ENCODE measurements at regions not wholly inside any gene's neighbourhood (a gene's known extent, or its start where the extent isn't known, plus 50 kb on each side); places are given as distances from the start of the nearest gene placed in this dataset.

DNA sequence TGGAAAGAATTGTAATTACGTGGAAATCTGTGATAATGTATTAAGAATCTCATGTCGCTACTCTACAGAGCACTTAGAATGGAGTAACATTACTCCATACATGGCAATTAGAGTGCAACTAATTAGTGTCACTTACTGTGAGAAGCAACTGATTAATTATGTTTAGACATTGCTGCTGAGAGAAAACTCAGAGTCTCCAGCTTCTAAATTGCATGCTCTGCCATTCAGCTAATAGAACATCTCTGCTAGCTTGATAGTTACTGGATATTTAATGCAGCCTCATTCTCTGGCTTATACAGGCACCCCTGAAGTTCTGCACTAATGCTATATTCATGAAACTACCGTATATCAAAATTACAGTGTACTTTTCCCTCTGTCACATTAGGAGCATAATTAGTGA, 338.4 kb downstream of the ADAMTS20 start:
- Histone ChIP-seq H3K27me3 (ENCODE audit: control insufficient read depth, extremely low read depth, insufficient read depth, low read length) (no peaks in the 10 kb centered on the region), H3K9me1 (ENCODE audit: control insufficient read depth, extremely low read depth, insufficient read depth, low read length) (no peaks in the 10 kb centered on the region), H3K4me3 (ENCODE audit: control insufficient read depth in 2 of 3, extremely low read depth in 1 of 3, insufficient read depth in 2 of 3, low read depth in 1 of 3, low read length in 3 of 3) (no peak overlapping the region), H2AFZ (ENCODE audit: control insufficient read depth, low read length) (no peak overlapping the region), H3K36me3 (ENCODE audit: control insufficient read depth in 2 of 2, extremely low read depth in 1 of 2, insufficient read depth in 2 of 2, low read length in 2 of 2) (no peaks in the 10 kb centered on the region), H3K9me3 (ENCODE audit: control insufficient read depth, low read depth, low read length) (no peaks in the 10 kb centered on the region), H3K4me2 (ENCODE audit: control insufficient read depth, extremely low read depth, insufficient read depth, low read depth, low read length) (no peak overlapping the region), H3K4me1 (ENCODE audit: control insufficient read depth, extremely low read depth, insufficient read depth, low read length) (no peaks in the 10 kb centered on the region), H4K20me1 (ENCODE audit: control insufficient read depth, extremely low read depth, insufficient read depth, low read length) (no peaks in the 10 kb centered on the region), H3K79me2 (ENCODE audit: control insufficient read depth, insufficient read depth, low read length) (no peaks in the 10 kb centered on the region), H3K9ac (ENCODE audit: control insufficient read depth, extremely low read depth, insufficient read depth, low read length) (no peak overlapping the region), H3K27ac (ENCODE audit: control insufficient read depth, insufficient read depth, low read length) (no peak overlapping the region)
- TF ChIP-seq EZH2 (IDR thresholded peaks at IDR 0.05; ENCODE audit: low read length), result no peak
- TF ChIP-seq, protein P1, sequence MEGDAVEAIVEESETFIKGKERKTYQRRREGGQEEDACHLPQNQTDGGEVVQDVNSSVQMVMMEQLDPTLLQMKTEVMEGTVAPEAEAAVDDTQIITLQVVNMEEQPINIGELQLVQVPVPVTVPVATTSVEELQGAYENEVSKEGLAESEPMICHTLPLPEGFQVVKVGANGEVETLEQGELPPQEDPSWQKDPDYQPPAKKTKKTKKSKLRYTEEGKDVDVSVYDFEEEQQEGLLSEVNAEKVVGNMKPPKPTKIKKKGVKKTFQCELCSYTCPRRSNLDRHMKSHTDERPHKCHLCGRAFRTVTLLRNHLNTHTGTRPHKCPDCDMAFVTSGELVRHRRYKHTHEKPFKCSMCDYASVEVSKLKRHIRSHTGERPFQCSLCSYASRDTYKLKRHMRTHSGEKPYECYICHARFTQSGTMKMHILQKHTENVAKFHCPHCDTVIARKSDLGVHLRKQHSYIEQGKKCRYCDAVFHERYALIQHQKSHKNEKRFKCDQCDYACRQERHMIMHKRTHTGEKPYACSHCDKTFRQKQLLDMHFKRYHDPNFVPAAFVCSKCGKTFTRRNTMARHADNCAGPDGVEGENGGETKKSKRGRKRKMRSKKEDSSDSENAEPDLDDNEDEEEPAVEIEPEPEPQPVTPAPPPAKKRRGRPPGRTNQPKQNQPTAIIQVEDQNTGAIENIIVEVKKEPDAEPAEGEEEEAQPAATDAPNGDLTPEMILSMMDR (optimal IDR thresholded peaks at IDR 0.05 in 1 of 3, IDR thresholded peaks at IDR 0.05 in 1 of 3, conservative IDR thresholded peaks at IDR 0.05 in 1 of 3; ENCODE audit: extremely low read depth in 1 of 3, insufficient read depth in 2 of 3, low read length in 3 of 3), result no peak
- dilution Hi-C loops (cut with MboI; ENCODE audit: extremely low pct_ligation_motif_present, low sequenced_read_pairs), result no loop called here
- DNase-seq (ENCODE audit: low read depth, low spot score), result no peak
- no peak for FAIRE-seq

DNA sequence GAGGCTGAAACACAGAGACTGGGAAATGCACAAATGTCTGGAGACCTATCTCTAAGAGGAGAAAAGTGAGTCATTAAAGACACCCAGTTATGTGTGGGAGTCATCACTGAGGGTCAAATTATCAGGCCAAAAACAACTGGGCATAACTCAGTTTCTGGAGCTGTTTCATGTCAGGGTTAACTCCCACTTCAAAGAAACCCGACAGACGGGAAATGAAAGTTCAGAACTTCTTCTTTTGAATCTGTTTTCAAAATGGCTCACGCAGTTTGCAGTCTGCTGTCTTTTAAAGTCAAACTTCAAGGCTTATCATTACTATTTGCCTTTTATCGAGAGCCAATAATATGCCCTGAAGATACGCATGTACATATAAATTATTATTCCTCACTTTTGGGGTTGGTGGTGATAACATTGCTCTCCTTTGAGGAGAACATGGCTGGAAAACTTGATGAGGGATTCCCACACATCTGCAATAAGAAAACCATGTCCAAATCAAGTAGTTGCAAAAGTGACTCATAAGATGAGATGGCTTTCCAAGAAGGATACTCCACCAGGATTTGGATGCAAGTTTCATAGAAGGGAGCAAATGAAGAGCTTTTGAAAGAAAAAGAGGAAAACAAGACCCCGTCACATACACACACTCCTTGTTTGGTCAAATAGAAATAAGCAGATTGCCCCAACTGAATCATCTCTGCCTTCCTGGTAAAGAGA, 341.4 kb downstream of the ADAMTS20 start:
- Histone ChIP-seq H3K27me3 (ENCODE audit: control insufficient read depth, extremely low read depth, insufficient read depth, low read length) (no peaks in the 10 kb centered on the region), H3K9me1 (ENCODE audit: control insufficient read depth, extremely low read depth, insufficient read depth, low read length) (no peaks in the 10 kb centered on the region), H4K20me1 (ENCODE audit: control insufficient read depth, extremely low read depth, insufficient read depth, low read length) (no peaks in the 10 kb centered on the region), H3K79me2 (ENCODE audit: control insufficient read depth, insufficient read depth, low read length) (no peaks in the 10 kb centered on the region), H2AFZ (ENCODE audit: control insufficient read depth, low read length) (no peak overlapping the region), H3K4me1 (ENCODE audit: control insufficient read depth, extremely low read depth, insufficient read depth, low read length) (peaks cover 6% of the 10 kb centered on the region), H3K9ac (ENCODE audit: control insufficient read depth, extremely low read depth, insufficient read depth, low read length) (no peak overlapping the region), H3K36me3 (ENCODE audit: control insufficient read depth in 2 of 2, extremely low read depth in 1 of 2, insufficient read depth in 2 of 2, low read length in 2 of 2) (no peaks in the 10 kb centered on the region), H3K9me3 (ENCODE audit: control insufficient read depth, low read depth, low read length) (no peaks in the 10 kb centered on the region), H3K27ac (ENCODE audit: control insufficient read depth, insufficient read depth, low read length) (no peak overlapping the region), H3K4me2 (ENCODE audit: control insufficient read depth, extremely low read depth, insufficient read depth, low read depth, low read length) (no peak overlapping the region), H3K4me3 (ENCODE audit: control insufficient read depth in 2 of 3, extremely low read depth in 1 of 3, insufficient read depth in 2 of 3, low read depth in 1 of 3, low read length in 3 of 3) (no peak overlapping the region)
- dilution Hi-C loops (cut with MboI; ENCODE audit: extremely low pct_ligation_motif_present, low sequenced_read_pairs), result no loop called here
- TF ChIP-seq, protein P1 (optimal IDR thresholded peaks at IDR 0.05 in 1 of 3, IDR thresholded peaks at IDR 0.05 in 1 of 3, conservative IDR thresholded peaks at IDR 0.05 in 1 of 3; ENCODE audit: extremely low read depth in 1 of 3, insufficient read depth in 2 of 3, low read length in 3 of 3), result no peak
- TF ChIP-seq EZH2 (IDR thresholded peaks at IDR 0.05; ENCODE audit: low read length), result no peak
- FAIRE-seq (no peak), DNase-seq (ENCODE audit: low read depth, low spot score) (no peak)

Data from keratinocyte (primary cell).